Stimulated activated CD4-positive, alpha-beta T cell treated with anti-CD3 and anti-CD28 coated beads, Interleukin-1b, Interleukin-23, amount 100 ng/mL, for 48 hours (primary cell): ENCODE measurements at regions not wholly inside any gene's neighbourhood (a gene's known extent, or its start where the extent isn't known, plus 50 kb on each side); places are given as distances from the start of the nearest gene placed in this dataset.
A peak's percentile ranks its signal among the peaks of the same experiment; 100 is the strongest.
"Not testable (repeated sequence)": the region's sequence is repeated elsewhere in the genome, so short reads cannot be mapped to it uniquely, and the experiment has no call there.

Experiments used
- DNase-seq: peaks from one replicate; pipeline ENCODE4 v3.0.0-alpha.2; 2020

- not testable (repeated sequence) for DNase-seq
Measured at GRCh38 chr19:23984911-23985310, 70.2 kb downstream of the ZNF726 start.

DNA sequence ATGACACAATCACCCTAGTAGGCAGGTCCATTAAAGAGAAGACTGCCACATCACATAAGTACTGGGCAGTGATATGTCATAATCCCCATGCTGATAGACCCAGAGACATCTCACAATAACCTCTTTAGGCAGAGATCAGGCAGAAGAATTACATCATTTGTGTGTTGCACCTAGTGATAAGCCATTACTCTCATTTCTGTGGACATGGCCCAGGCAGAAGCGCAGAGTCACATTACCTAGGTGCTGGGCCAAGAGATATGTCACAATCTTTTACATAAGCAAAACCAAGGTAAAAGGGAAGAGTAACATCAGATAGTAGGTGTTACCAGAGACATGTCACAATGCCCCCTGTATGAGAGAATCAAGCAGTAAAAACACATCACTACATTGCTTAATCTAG lies 71.9 kb downstream of the ZNF726 start:
- no peak for DNase-seq

GRCh38 chr19:23991170-23991569 lies 76.5 kb downstream of the ZNF726 start:
- no peak for DNase-seq

GRCh38 chr19:23992348-23992747 lies 77.7 kb downstream of the ZNF726 start:
- DNase-seq = no peak

GRCh38 chr19:23993440-23993839 lies 78.8 kb downstream of the ZNF726 start:
- DNase-seq = no peak

DNA sequence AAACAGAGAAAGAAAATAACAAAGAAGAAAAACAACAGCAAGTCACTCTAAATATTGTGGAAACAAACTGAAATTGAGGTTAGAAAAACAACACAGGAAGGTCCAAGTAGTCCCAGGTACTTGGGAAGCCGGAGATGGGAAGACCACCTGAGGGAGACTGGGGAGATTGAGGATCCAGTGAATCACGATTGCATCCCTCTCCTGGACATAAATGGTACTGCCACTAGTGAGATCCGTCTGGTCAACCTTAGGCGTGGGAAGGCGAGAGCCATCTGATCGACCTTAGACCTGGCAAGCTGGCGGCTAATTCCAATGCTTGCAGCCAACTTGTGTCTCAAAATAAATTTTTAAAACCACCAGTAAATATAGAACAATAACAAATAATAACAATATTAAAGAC lies 81.9 kb downstream of the ZNF726 start:
- no peak for DNase-seq

- no peak for DNase-seq
Measured at GRCh38 chr19:23998568-23998967, 83.9 kb downstream of the ZNF726 start.

DNA sequence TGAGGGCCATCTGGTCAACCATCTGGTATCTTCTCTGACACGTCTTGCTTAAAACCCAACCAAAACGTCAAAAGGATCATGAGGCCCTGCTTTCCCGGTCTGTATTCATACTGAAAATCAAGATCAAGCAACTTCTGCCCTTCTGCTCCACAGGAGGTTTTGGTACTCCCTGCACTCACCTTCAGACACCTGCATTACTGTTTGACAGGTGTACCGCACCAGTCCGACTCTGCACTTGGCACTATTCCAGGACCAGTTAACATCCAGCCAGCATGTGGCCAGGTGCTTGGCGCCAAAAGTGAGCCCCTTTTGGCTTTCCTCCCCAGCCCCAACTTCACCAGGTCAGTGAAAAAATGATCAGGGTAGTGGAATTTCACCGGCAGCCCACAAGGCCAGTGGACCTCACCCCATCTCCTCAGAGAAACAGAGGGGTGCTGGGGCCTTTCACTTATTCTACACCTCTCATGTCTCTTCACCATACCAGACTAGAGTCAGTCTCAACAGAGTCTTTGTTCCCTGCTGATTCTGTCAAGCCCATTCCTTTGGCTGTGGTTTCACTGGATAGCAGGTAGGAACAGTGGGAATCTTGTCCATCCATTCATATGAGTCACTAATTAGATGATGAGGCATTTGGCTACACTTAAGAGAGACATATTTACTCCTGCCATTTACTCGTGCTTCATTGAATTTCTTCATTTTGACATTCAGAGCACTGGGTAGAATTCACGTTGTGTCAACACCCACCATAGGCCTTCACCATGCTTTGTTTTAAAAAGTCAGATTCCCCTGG lies 85.3 kb downstream of the ZNF726 start:
- DNase-seq = no peak

GRCh38 chr19:24000656-24001055 lies 86.0 kb downstream of the ZNF726 start:
- no peak for DNase-seq

- no peak for DNase-seq
Measured at GRCh38 chr19:24002256-24002945, 84.6 kb upstream of the ZNF254 start.

GRCh38 chr19:24003537-24003936 lies 83.5 kb upstream of the ZNF254 start:
- DNase-seq = no peak

DNA sequence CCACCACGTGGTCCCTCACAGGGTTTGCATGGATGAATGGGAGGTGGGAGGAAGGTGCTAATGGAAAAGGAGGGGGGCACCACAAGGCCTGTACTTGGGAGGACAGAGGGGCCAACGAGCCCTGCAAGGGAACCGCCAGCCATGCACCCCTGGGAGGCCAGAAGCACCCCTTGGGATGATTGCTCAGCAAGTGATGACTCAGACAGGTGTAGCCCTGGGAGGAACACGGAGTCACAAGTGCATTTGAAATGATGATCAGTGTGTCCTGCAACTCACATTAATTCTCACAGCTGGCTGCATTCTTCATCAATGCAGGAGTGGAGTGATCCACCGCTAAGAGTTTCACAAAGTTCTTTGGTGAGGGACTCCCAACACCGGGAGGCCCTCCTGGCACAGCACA lies 82.8 kb upstream of the ZNF254 start:
- no peak for DNase-seq

DNA sequence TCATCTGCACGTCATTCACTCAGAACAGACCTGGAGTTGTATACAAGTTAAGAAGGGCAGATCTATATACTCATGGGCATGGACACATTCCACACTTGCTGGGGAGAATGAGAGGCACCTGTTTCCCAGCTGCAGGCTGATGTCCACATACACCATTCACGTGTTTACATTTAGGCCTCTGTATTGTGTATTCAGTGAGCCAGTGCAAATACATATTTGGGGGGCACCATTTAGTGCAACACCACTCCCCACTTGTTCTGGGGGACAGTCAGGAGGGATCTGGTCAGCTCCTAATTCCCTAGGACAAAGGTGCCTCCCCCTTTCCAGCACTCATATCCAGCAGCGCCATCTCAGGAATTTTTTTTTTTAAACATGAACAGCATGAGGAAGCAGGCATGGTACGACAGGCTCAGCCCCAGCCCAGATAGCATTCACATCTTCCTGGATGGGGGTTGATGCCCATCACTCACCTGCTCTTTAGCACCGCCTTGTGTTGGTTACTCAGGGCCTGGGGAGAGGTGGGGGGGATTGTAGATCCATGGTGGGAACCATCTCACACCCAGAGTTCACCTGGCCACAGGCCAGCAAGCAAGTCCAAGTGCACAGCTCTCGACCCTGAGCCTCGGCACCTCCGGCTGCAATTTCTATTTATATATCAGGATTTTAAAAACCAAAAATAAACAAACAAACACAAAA lies 56.9 kb upstream of the ZNF254 start:
- DNase-seq = no peak

DNA sequence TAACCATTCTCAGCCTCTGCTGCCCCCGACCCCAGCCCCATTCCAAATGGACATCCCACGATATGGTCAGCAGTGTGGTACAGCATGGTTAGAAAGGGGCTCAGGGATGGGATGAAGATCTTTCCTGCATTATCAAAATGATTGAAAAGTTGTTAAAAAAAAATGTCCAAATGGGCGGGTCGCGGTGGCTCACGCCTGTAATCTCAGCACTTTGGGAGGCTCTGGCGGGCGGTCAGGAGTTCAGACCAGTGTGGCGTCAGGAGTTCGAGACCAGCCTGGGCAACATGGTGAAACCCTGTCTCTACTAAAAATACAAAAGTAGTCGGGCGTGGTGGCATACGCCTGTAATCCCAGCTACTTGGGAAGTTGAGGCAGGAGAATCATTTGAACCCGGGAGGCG lies 54.3 kb upstream of the ZNF254 start:
- DNase-seq = no peak

DNA sequence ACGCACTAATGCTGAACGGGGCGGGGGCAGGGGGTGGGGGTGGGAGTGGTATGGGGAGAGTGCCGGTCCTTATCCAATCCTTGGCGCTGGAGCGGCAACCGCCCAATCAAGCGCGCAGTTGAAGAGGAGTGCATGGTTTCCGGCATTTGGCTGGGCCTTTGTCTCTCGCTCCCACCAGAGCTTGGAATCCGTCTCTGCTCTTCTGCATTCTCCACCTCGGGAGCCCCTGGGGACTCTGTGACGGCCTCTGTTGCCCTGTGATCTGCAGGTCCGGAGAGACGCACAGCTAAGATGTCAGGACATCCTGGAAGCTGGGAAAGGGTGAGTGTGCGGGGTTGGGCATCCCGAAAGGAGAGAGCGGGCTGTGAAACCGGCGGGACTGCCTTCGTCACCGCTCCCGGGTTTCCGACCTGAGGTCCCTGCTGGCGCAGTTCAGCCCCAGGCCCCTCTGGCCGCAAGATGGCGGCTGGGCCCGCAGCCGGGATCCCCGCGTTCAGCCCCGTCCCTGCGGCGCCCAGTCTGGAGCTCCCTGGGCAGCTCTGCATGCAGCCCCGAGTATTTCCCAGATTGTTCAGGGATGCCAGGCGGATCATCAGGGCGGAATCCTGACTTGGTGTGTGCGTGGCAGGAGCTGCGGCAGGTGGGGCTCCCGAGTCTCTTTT lies 53.6 kb upstream of the ZNF254 start:
- peak; percentile 85 for DNase-seq

DNA sequence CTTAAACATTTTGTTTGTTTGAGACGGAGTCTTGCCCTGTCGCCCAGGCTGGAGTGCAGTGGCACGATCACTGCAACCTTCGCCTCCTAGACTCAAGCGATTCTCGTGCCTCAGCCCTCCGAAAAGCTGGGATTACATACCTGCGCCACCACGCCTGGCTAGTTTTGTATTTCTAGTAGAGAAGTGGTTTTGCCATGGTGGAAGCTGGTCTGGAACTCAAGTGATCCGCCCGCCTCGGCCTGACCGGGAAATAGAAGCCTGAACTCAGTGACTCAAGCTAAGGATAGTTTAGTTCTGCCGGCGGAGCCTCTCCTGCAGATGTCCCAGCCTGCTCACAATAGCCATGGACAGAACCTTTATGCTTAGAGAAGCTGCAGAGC lies 53.0 kb upstream of the ZNF254 start:
- DNase-seq = peak; percentile 25

GRCh38 chr19:24035261-24035880 lies 51.6 kb upstream of the ZNF254 start:
- not testable (repeated sequence) for DNase-seq
